RWPE2 (cell line): ENCODE measurements at regions not wholly inside any gene's neighbourhood (a gene's known extent, or its start where the extent isn't known, plus 50 kb on each side); places are given as distances from the start of the nearest gene placed in this dataset.

Experiments
- ATAC-seq: fragments of 200-7000 bp; cut with Tn5 transposase; 3 replicates; pipeline ENCODE4 v1.9.1; 2021; ENCODE audit warnings: low read depth
- DNase-seq: peaks from one replicate; pipeline ENCODE4 v3.0.0-alpha.2; 2020; ENCODE audit warnings: low spot score
- H3K27ac ChIP-seq: fragments of 450-650 bp; 2 replicates; pipeline ENCODE4 v1.5.1; 2017; ENCODE audit warnings: mild to moderate bottlenecking; ENCODE audit not compliant: poor library complexity, severe bottlenecking
- H3K27me3 ChIP-seq: fragments of 250-450 bp; sonication (Bioruptor Pico); 2 replicates; pipeline ENCODE4 v1.5.1; 2021; ENCODE audit warnings: mild to moderate bottlenecking, moderate library complexity; ENCODE audit not compliant: insufficient read depth, poor library complexity, severe bottlenecking
- H3K36me3 ChIP-seq: fragments of 250-450 bp; sonication (Bioruptor Pico); 2 replicates; pipeline ENCODE4 v1.5.1; 2020; ENCODE audit warnings: low read depth, mild to moderate bottlenecking, moderate library complexity
- H3K4me1 ChIP-seq: fragments of 250-450 bp; sonication (Bioruptor Pico); 2 replicates; pipeline ENCODE4 v1.5.1; 2021; ENCODE audit warnings: mild to moderate bottlenecking, moderate library complexity; ENCODE audit not compliant: insufficient read depth, poor library complexity, severe bottlenecking
- H3K4me3 ChIP-seq: fragments of 250-450 bp; sonication (Bioruptor Pico); 2 replicates; pipeline ENCODE4 v1.5.1; 2021; ENCODE audit warnings: mild to moderate bottlenecking, moderate library complexity; ENCODE audit not compliant: severe bottlenecking
- H3K9me3 ChIP-seq: fragments of 250-450 bp; sonication (Bioruptor Pico); 2 replicates; pipeline ENCODE4 v1.5.1; 2021; ENCODE audit warnings: mild to moderate bottlenecking, moderate library complexity; ENCODE audit not compliant: severe bottlenecking
- CTCF ChIP-seq: fragments of 450-650 bp; IDR thresholded peaks from one replicate; pipeline ENCODE4 v1.5.1; 2017; ENCODE audit warnings: mild to moderate bottlenecking, moderate library complexity; ENCODE audit not compliant: poor library complexity, severe bottlenecking

DNA sequence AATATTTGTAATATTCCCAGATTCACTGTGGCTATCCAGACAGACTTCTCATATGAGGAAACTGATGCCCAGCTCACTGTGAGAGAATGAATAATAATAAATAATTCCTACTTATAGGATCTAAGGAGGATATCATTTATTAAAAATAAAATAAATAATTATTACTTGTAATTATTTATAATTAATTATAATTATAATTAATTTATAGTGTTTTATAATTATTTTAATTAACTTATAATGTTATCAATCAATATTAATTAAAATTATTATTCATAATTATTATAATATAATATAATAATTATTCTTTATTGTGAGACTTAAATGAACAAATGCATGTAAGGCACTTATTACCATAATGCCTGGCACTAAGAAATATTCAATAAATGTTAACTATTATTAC is 192.8 kb downstream of the GALC start:
- Histone ChIP-seq H3K4me1 (no peaks in the 10 kb centered on the region), H3K36me3 (no peaks in the 10 kb centered on the region), H3K27ac (no peak overlapping the region), H3K4me3 (no peak overlapping the region), H3K9me3 (no peaks in the 10 kb centered on the region), H3K27me3 (no peaks in the 10 kb centered on the region)
- TF ChIP-seq CTCF: no peak
- DNase-seq: no peak
- no peak for ATAC-seq

DNA sequence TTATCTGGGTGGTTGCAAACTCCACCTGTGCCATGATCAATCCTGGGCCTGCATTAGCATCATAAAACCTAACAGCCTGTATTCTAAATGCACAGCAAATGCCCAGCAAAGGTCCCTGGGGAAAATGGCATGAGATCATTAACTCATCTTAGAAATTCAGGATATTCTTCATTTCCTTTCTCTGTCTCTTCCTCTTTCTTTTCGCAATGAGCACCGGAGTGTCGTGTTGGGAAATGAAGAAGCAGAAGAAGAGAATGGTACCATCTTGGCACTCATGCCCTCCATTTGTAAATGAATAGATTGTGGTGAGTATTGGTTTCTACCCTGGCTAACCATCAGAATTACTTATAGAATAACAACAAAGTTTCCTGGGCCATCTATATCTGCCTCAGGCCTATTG is 193.6 kb downstream of the GALC start:
- DNase-seq (no peak), ATAC-seq (no peak)
- Histone ChIP-seq H3K27ac (no peak overlapping the region), H3K4me1 (no peaks in the 10 kb centered on the region), H3K27me3 (no peaks in the 10 kb centered on the region), H3K4me3 (no peak overlapping the region), H3K9me3 (no peaks in the 10 kb centered on the region), H3K36me3 (no peaks in the 10 kb centered on the region)
- no peak for TF ChIP-seq CTCF

DNA sequence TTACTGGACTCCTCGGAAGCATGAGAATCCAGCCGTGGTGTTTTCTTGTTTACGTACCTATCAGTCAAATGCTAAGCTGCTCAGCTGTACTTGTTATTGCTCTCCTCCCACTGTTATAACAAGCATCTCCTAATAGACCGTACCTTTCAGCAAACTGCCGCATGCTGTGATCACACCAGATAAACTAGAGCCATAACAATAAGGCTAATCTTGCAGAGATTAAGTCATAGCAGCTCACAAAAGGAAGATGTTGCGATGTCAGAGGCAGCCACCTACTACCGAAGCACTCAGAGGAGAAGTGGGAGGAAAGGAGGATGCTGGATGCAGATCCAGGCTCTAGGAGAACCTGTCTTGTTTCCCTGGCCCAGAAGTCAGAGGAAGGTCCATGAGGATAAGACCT is 196.0 kb downstream of the GALC start:
- no peak for ATAC-seq
- H3K4me3 ChIP-seq: no peak overlapping the region
- no peak for DNase-seq
- H3K27ac ChIP-seq: no peak overlapping the region
- no peaks in the 10 kb centered on the region for H3K36me3 ChIP-seq
- no peaks in the 10 kb centered on the region for H3K4me1 ChIP-seq
- H3K9me3 ChIP-seq: no peaks in the 10 kb centered on the region
- H3K27me3 ChIP-seq: no peaks in the 10 kb centered on the region
- no peak for TF ChIP-seq CTCF

- no peaks in the 10 kb centered on the region for H3K27me3 ChIP-seq
- H3K36me3 ChIP-seq: no peaks in the 10 kb centered on the region
- ATAC-seq: no peak
- no peak overlapping the region for H3K4me3 ChIP-seq
- H3K4me1 ChIP-seq: no peaks in the 10 kb centered on the region
- no peaks in the 10 kb centered on the region for H3K9me3 ChIP-seq
- TF ChIP-seq CTCF: no peak
- no peak overlapping the region for H3K27ac ChIP-seq
- DNase-seq: no peak
Observed at GRCh38 chr14:87794561-87794960, 198.4 kb downstream of the GALC start.

- DNase-seq (no peak), ATAC-seq (no peak)
- no peak overlapping the region for H3K27ac ChIP-seq
- no peaks in the 10 kb centered on the region for H3K27me3 ChIP-seq
- H3K36me3 ChIP-seq: no peaks in the 10 kb centered on the region
- no peak for TF ChIP-seq CTCF
- H3K9me3 ChIP-seq: no peaks in the 10 kb centered on the region
- no peaks in the 10 kb centered on the region for H3K4me1 ChIP-seq
- H3K4me3 ChIP-seq: no peak overlapping the region
Observed at GRCh38 chr14:87785897-87786296, 207.1 kb downstream of the GALC start.
